HEK293T (cell line): ENCODE measurements at regions not wholly inside any gene's neighbourhood (a gene's known extent, or its start where the extent isn't known, plus 50 kb on each side); places are given as distances from the start of the nearest gene placed in this dataset.

Experiments
- CTCF ChIA-PET: fragments of 350-600 bp; formaldehyde crosslinking; extraction: SDS; loops from one replicate; lab custom pipeline; 2021; ENCODE audit warnings: antibody characterized with exemption, inconsistent platforms; lab: Yijun Ruan, JAX
- POLR2A ChIA-PET: fragments of 350-600 bp; formaldehyde crosslinking; extraction: SDS; loops from one replicate; lab custom pipeline; 2020; ENCODE audit warnings: antibody characterized with exemption, inconsistent platforms; lab: Yijun Ruan, JAX
- DNase-seq: peaks from one replicate; pipeline ENCODE4 v3.0.0; 2012; ENCODE audit warnings: mixed read lengths; ENCODE audit errors: extremely low spot score
- ARNT ChIP-seq: fragments of 450-650 bp; IDR thresholded peaks from 2 replicates; pipeline ENCODE4 v1.6.1; 2017; ENCODE audit warnings: mild to moderate bottlenecking
- BHLHE40 ChIP-seq: fragments of 450-650 bp; IDR thresholded peaks from 2 replicates; pipeline ENCODE4 v1.6.1; 2016; ENCODE audit warnings: mild to moderate bottlenecking, moderate library complexity, borderline replicate concordance
- CTBP1 ChIP-seq: fragments of 450-650 bp; IDR thresholded peaks from 2 replicates; pipeline ENCODE4 v1.6.1; 2016; ENCODE audit warnings: borderline replicate concordance
- ELF4 ChIP-seq: fragments of 450-650 bp; IDR thresholded peaks from 2 replicates; pipeline ENCODE4 v1.6.1; 2017; ENCODE audit warnings: antibody characterized with exemption
- FOXA1 ChIP-seq: fragments of 450-650 bp; IDR thresholded peaks from 2 replicates; pipeline ENCODE4 v1.6.1; 2016; ENCODE audit warnings: mild to moderate bottlenecking
- FOXK2 ChIP-seq: fragments of 450-650 bp; IDR thresholded peaks from 2 replicates; pipeline ENCODE4 v1.6.1; 2016; ENCODE audit warnings: mild to moderate bottlenecking
- FOXM1 ChIP-seq: fragments of 450-650 bp; IDR thresholded peaks from 2 replicates; pipeline ENCODE4 v1.6.1; 2017; ENCODE audit warnings: mild to moderate bottlenecking, borderline replicate concordance
- HDGF ChIP-seq: fragments of 450-650 bp; IDR thresholded peaks from 2 replicates; pipeline ENCODE4 v1.6.1; 2017; ENCODE audit warnings: antibody characterized with exemption, borderline replicate concordance
- L3MBTL2 ChIP-seq: fragments of 450-650 bp; conservative IDR thresholded peaks from 2 replicates; pipeline ENCODE4 v1.6.1; 2016; ENCODE audit warnings: mild to moderate bottlenecking
- LEF1 ChIP-seq: fragments of 450-650 bp; IDR thresholded peaks from 2 replicates; pipeline ENCODE4 v1.6.1; 2017; ENCODE audit warnings: mild to moderate bottlenecking, borderline replicate concordance
- NFRKB ChIP-seq: fragments of 450-650 bp; IDR thresholded peaks from 2 replicates; pipeline ENCODE4 v1.6.1; 2016; ENCODE audit warnings: mild to moderate bottlenecking, moderate library complexity
- SP1 ChIP-seq: fragments of 450-650 bp; IDR thresholded peaks from 2 replicates; pipeline ENCODE4 v1.6.1; 2017
- SUZ12 ChIP-seq: fragments of 450-650 bp; IDR thresholded peaks from 2 replicates; pipeline ENCODE4 v1.6.1; 2016; ENCODE audit warnings: mild to moderate bottlenecking
- TARDBP ChIP-seq: fragments of 450-650 bp; IDR thresholded peaks from 2 replicates; pipeline ENCODE4 v1.6.1; 2016
- ZNF384 ChIP-seq: fragments of 450-650 bp; IDR thresholded peaks from 2 replicates; pipeline ENCODE4 v1.6.1; 2016
- TF ChIP-seq, protein P1 (sequence below): fragments of 450-650 bp; IDR thresholded peaks from 2 replicates; pipeline ENCODE4 v1.6.1; 2016

DNA sequence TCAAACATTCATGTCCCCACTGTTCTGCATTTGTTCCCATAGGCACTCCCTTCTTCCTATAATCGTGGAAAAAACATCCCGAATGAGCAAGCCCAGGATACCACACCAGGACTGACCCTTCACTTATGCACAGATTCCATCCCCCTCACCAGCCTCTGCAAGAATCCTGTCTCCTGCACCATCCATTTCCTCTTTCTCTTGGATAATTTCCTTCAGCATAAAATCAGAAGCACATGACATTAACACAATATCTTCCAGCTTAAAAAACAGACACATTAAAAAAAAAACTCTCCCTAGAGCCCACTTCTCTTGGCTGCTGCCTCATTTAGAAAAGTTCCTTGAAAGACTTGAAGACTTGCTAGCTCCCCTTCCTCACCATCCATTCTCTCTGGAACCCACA lies 120.9 kb upstream of the CPSF6 start:
- DNase-seq = no peak
- CTCF ChIA-PET = no interaction called here
- POLR2A ChIA-PET = no interaction called here
- TF ChIP-seq ARNT (no peak), NFRKB (no peak), FOXK2 (no peak), BHLHE40 (no peak), CTBP1 (no peak), LEF1 (no peak), ELF4 (no peak), TARDBP (no peak), FOXA1 (no peak), SUZ12 (no peak)
- TF ChIP-seq, protein P1, sequence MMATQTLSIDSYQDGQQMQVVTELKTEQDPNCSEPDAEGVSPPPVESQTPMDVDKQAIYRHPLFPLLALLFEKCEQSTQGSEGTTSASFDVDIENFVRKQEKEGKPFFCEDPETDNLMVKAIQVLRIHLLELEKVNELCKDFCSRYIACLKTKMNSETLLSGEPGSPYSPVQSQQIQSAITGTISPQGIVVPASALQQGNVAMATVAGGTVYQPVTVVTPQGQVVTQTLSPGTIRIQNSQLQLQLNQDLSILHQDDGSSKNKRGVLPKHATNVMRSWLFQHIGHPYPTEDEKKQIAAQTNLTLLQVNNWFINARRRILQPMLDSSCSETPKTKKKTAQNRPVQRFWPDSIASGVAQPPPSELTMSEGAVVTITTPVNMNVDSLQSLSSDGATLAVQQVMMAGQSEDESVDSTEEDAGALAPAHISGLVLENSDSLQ = no peak

DNA sequence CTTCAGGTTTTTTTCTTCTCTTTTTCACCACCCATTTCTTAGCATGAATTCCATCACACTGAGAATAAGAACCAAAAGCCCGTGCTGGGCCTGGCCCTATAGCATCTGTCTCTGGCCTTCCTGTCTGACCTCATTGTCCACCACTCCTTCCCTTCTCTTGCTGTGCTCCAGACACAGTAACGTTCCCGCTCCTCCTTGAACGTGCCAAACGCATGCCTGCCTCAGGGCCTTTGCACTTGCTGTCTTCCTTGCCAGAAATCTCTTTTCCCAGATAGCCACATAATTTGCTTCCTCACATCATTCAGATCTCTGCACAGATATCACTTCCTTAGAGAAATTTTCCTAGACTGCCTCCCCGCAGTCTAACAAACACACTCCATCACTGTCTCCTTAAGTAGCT lies 119.6 kb upstream of the CPSF6 start:
- POLR2A ChIA-PET = no interaction called here
- TF ChIP-seq SUZ12 = no peak
- TF ChIP-seq CTBP1 = no peak
- TF ChIP-seq NFRKB = no peak
- no peak for TF ChIP-seq ARNT
- no peak for TF ChIP-seq FOXK2
- no peak for TF ChIP-seq BHLHE40
- TF ChIP-seq, protein P1 = no peak
- no peak for TF ChIP-seq FOXA1
- TF ChIP-seq FOXM1 = no peak
- TF ChIP-seq HDGF = no peak
- TF ChIP-seq ZNF384 = no peak
- TF ChIP-seq LEF1 = no peak
- no peak for TF ChIP-seq ELF4
- TF ChIP-seq SP1 = no peak
- no peak for TF ChIP-seq TARDBP
- no peak for TF ChIP-seq L3MBTL2
- DNase-seq = no peak
- CTCF ChIA-PET = no interaction called here

DNA sequence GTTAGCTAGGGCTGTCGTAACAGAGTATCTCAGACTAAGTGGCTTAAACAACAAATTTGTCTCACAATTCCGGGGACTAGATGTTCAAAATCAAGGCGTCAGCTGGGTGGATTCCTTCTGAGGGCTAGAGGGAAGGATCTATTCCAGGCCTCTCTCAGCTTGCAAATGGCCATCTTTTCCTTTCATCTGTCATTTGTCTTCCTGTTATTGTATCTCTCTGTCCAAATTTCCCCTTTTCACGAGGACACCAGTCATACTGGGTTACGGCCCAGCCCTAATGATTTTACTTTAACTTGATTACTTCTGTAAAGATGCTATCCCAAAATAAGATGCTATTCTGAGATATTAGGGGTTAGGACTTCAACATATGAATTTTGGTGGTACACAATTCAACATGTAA lies 119.0 kb upstream of the CPSF6 start:
- CTCF ChIA-PET = no interaction called here
- POLR2A ChIA-PET = no interaction called here
- no peak for DNase-seq
- TF ChIP-seq ELF4 (no peak), FOXA1 (no peak), HDGF (no peak), SP1 (no peak), ARNT (no peak), ZNF384 (no peak), FOXM1 (no peak), SUZ12 (no peak), NFRKB (no peak), TARDBP (no peak), LEF1 (no peak), CTBP1 (no peak), BHLHE40 (no peak), L3MBTL2 (no peak)
- TF ChIP-seq, protein P1 = no peak

DNA sequence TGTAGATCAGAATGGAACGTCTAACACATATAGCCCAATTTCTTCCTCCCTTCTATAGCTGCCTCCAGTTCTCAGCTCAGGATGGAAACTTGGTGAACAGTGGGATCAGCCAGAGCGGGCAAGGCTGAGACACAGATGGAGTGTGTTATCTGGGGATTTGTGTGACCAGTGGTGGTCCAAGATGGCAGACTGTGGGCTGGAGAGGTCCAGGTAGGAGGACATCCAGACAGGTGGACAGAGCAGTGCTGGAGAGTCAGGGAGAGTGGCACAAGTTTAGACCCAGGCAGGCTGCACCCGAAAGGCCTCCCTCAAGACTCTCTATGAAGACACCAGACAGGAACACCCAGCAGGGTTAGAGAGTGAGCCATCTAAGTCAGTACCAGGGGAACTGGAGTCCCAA lies 116.1 kb upstream of the CPSF6 start:
- TF ChIP-seq FOXM1 (no peak), ARNT (no peak)
- ChIA-PET POLR2A (no interaction called here), CTCF (no interaction called here)
- no peak for DNase-seq

DNA sequence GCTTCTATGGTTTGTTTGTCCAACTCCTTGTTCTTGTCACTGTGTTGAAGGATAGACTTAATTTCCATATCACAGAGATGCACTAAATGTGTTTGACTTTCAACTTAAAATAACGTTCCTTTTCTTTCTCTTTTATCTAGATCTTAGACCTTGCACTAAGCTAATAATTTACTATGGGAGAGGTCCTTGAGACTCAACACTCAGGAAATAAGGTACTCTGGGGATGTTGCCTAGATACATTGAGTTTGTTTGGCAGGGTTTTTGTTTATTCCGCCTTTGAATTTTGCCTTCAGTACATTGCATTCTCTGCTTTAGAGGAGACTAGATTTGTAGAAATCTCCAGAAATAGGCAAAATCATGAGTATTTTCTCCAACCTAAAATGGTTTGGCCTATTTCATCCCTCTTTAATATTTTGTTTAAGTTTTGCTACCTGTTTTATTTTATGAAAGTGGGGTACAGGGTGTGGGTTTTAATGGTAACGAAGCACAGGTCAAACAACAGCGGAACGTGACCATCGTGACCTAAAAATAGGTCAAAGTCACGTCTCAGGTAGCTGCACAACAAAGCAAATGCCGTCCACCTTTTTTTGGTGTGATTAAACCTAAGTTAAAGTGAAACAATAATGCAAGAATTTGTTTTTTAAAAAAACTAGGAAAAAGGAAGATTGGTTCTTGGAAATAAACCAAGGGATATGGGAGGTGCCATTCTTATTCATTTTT lies 115.3 kb upstream of the CPSF6 start:
- no peak for TF ChIP-seq CTBP1
- TF ChIP-seq TARDBP = no peak
- TF ChIP-seq, protein P1 = no peak
- TF ChIP-seq ELF4 = no peak
- TF ChIP-seq ARNT = no peak
- no peak for TF ChIP-seq FOXM1
- CTCF ChIA-PET = no interaction called here
- DNase-seq = no peak
- POLR2A ChIA-PET = no interaction called here

DNA sequence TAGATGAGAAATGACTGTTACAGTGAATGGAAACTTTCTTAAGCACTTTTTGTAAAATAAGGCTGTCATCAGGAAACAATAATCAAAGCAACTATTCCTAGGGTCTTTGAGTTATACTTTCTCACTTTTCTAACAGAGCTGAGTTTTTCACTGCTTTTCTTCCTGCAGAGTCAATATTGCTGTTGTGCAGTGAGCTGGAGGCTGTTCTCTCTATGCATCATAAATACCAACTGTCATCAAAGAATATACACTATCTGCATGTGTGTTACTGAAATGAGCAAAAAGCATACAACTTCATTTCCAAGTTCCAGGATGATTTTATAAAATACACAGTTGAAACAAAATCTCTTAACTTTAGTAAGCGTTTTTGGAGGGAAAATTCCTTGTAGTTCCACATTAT lies 110.4 kb upstream of the CPSF6 start:
- ChIA-PET POLR2A (no interaction called here), CTCF (no interaction called here)
- no peak for DNase-seq
- no peak for TF ChIP-seq ZNF384

DNA sequence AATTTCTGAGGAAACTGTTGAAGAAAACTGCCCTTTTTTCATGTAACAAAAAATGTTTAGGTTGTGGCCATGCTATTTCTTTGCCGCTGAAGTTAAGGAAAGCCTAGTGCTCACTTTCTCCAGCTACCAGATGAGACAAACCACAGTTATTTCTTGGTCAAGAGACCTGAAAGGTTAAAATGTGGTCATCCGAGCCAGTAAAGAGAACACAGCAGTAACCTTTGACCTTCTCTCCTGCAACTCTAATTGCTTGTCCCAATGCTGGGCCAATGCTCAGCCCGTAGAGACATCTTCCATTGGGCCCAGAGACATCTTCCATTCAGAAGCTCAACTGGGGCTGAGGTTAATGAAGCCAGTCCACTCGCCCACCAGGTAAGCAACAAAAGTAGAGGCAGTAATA lies 109.8 kb upstream of the CPSF6 start:
- ChIA-PET POLR2A (no interaction called here), CTCF (no interaction called here)
- TF ChIP-seq CTBP1 (no peak), NFRKB (no peak), ELF4 (no peak), SUZ12 (no peak)
- DNase-seq = no peak
